GM23248 (cell line): ENCODE measurements at regions not wholly inside any gene's neighbourhood (a gene's known extent, or its start where the extent isn't known, plus 50 kb on each side); places are given as distances from the start of the nearest gene placed in this dataset.

ENCODE experiments used
- EZH2 ChIP-seq: fragments of 200-600 bp; sonication (generic); IDR thresholded peaks from 2 replicates; pipeline ENCODE4 v1.6.1; 2018; ENCODE audit warnings: antibody characterized with exemption, mild to moderate bottlenecking; ENCODE audit not compliant: insufficient read depth, poor library complexity, severe bottlenecking
- EZH2phosphoT487 ChIP-seq: fragments of 200-600 bp; sonication (generic); IDR thresholded peaks from 2 replicates; pipeline ENCODE4 v1.6.1; 2018; ENCODE audit warnings: antibody characterized with exemption, moderate library complexity, mild to moderate bottlenecking, low read depth; ENCODE audit not compliant: insufficient read depth

DNA sequence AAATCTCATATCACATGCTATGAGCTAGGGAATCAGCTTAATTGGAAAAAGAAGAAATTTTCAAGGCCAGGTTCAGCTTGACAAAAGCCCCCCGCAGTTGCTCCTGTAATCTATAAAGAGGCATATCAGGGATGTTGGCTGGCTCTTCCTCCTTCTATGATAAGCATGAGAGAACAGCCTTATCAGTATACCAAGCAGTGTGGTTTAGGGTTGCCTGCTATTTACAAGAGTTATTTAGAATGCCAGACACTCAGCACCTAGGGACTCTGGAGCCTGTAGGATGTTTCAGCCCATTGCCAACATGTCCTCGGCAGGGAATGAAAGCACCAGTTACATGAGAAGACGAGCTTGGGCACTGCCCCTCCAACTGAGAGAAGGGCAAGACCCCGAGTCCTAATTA, 89.5 kb upstream of the TMPO start:
- TF ChIP-seq EZH2 (no peak), EZH2phosphoT487 (no peak)
